Caco-2 (cell line): ENCODE measurements at regions not wholly inside any gene's neighbourhood (a gene's known extent, or its start where the extent isn't known, plus 50 kb on each side); places are given as distances from the start of the nearest gene placed in this dataset.

Experiments
- BruUV-seq: library from RNA; stranded (reverse); fragments of 400-500 nt; replicated peaks from 2 replicates; lab custom pipeline; 2021; lab: Mats Ljungman, UMichigan
- CTCF ChIA-PET: fragments of 300-600 bp; sonication (Branson Sonifier 250); formaldehyde crosslinking; loops from one replicate; lab custom pipeline; 2022; ENCODE audit warnings: antibody characterized with exemption; lab: Charles Lee
- POLR2A ChIA-PET: fragments of 300-600 bp; sonication (Branson Sonifier 250); formaldehyde crosslinking; loops from one replicate; lab custom pipeline; 2022; ENCODE audit warnings: antibody characterized with exemption; lab: Charles Lee
- DNase-seq, 2 experiments: peaks; one replicate each; pipeline versions ENCODE4 v3.0.0 to v3.0.0-alpha.2; 2020 to 2022
- H3K27me3 ChIP-seq: replicated peaks from 2 replicates; pipeline ENCODE4 v1.6.0; 2011; ENCODE audit warnings: low read length; ENCODE audit not compliant: control insufficient read depth, insufficient read depth
- H3K36me3 ChIP-seq: 2 replicates; pipeline ENCODE4 v1.5.1; 2011; ENCODE audit warnings: low read length; ENCODE audit not compliant: control insufficient read depth, insufficient read depth
- H3K4me1 ChIP-seq: fragments of 250-450 bp; sonication (Bioruptor Pico); 2 replicates; pipeline ENCODE4 v1.5.1; 2020; ENCODE audit warnings: mild to moderate bottlenecking
- H3K4me3 ChIP-seq: 2 replicates; pipeline ENCODE4 v1.5.1; 2011; ENCODE audit warnings: low read depth, mild to moderate bottlenecking, control low read depth, low read length
- H3K9me3 ChIP-seq: fragments of 250-450 bp; sonication (Bioruptor Pico); 2 replicates; pipeline ENCODE4 v1.5.1; 2020; ENCODE audit warnings: mild to moderate bottlenecking, moderate library complexity
- H3K27ac Mint-ChIP-seq: one replicate; pipeline ENCODE4 v1.8.0; 2022; ENCODE audit warnings: mixed read lengths; ENCODE audit not compliant: unreplicated experiment
- H3K27me3 Mint-ChIP-seq: one replicate; pipeline ENCODE4 v1.8.0; 2022; ENCODE audit warnings: mixed read lengths; ENCODE audit not compliant: insufficient read depth, unreplicated experiment
- H3K36me3 Mint-ChIP-seq: one replicate; pipeline ENCODE4 v1.8.0; 2022; ENCODE audit warnings: mild to moderate bottlenecking, mixed read lengths; ENCODE audit not compliant: insufficient read depth, unreplicated experiment
- H3K4me1 Mint-ChIP-seq: one replicate; pipeline ENCODE4 v1.8.0; 2022; ENCODE audit warnings: low read depth, mixed read lengths; ENCODE audit not compliant: unreplicated experiment
- H3K4me3 Mint-ChIP-seq: one replicate; pipeline ENCODE4 v1.8.0; 2022; ENCODE audit warnings: mild to moderate bottlenecking, moderate library complexity, mixed read lengths; ENCODE audit not compliant: unreplicated experiment
- H3K9me3 Mint-ChIP-seq: one replicate; pipeline ENCODE4 v1.8.0; 2022; ENCODE audit warnings: mixed read lengths; ENCODE audit not compliant: unreplicated experiment
- CTCF ChIP-seq, 2 experiments: fragments of 200-600 bp in 1 of 2; IDR thresholded peaks; 1 replicate in 1 of 2; 2 replicates in 1 of 2; pipeline versions ENCODE4 v1.5.1 to v1.8.0; 2011 to 2022; ENCODE audit warnings: antibody characterized with exemption in 1 of 2, control low read depth in 1 of 2, inconsistent platforms in 1 of 2, low read depth in 1 of 2, low read length in 1 of 2, mild to moderate bottlenecking in 1 of 2, moderate library complexity in 1 of 2; ENCODE audit not compliant: insufficient read depth in 1 of 2, severe bottlenecking in 1 of 2, unreplicated experiment in 1 of 2
- intact Hi-C: fragments of 100-400 bp; cut with micrococcal nuclease; formaldehyde crosslinking; loops from one replicate; pipeline ENCODE4 v1.10.0; 2022; ENCODE audit not compliant: unreplicated experiment

- POLR2A ChIA-PET = no interaction called here
- intact Hi-C loops = no loop called here
- Histone ChIP-seq H3K4me1 (peaks cover 26% of the 10 kb centered on the region), H3K9me3 (no peaks in the 10 kb centered on the region), H3K27me3 (no peaks in the 10 kb centered on the region), H3K36me3 (no peaks in the 10 kb centered on the region), H3K4me3 (no peak overlapping the region)
- Mint-ChIP-seq H3K9me3 (no peaks in the 10 kb centered on the region), H3K27me3 (no peaks in the 10 kb centered on the region), H3K36me3 (no peaks in the 10 kb centered on the region), H3K4me1 (peaks cover 19% of the 10 kb centered on the region), H3K4me3 (no peak overlapping the region), H3K27ac (peak overlapping the region; percentile 1)
- CTCF ChIA-PET = no interaction called here
- TF ChIP-seq CTCF (IDR thresholded peaks at IDR 0.05; ENCODE audit: insufficient read depth in 1 of 2, low read depth in 1 of 2, low read length in 1 of 2, severe bottlenecking in 1 of 2, unreplicated experiment in 1 of 2) = no peak
- DNase-seq = no peak
- BruUV-seq = no TSS peak
Measured at GRCh38 chr14:51547701-51548100, 104.0 kb upstream of the FRMD6 start.

DNA sequence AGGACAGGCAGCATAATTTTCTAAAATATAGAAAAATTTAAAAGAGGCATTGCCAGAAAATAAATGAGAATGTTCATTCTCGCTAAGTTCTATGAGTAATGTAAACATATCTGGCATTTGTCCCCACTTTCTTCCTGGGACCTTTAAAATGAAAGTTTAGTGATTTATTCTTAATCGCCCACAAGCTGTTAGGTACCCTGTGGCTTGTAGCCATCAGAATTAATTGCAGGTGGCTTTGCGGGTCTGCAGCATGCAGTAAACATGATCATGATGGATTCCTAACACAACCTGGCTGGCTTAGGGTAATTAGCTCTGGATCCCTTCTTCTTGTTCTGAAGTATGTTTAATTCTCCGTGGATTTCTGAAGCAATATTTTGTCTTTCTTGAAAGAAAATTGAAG lies 103.5 kb upstream of the FRMD6 start:
- no peaks in the 10 kb centered on the region for H3K9me3 ChIP-seq
- POLR2A ChIA-PET = no interaction called here
- intact Hi-C loops = no loop called here
- no peaks in the 10 kb centered on the region for H3K27me3 ChIP-seq
- CTCF ChIA-PET = no interaction called here
- no peak for DNase-seq
- no peak overlapping the region for H3K4me3 ChIP-seq
- Mint-ChIP-seq H3K4me3 (no peak overlapping the region), H3K36me3 (no peaks in the 10 kb centered on the region), H3K27me3 (no peaks in the 10 kb centered on the region), H3K27ac (no peak overlapping the region), H3K4me1 (peaks cover 19% of the 10 kb centered on the region), H3K9me3 (no peaks in the 10 kb centered on the region)
- no TSS peak for BruUV-seq
- H3K4me1 ChIP-seq = peaks cover 21% of the 10 kb centered on the region
- TF ChIP-seq CTCF (IDR thresholded peaks at IDR 0.05; ENCODE audit: insufficient read depth in 1 of 2, low read depth in 1 of 2, low read length in 1 of 2, severe bottlenecking in 1 of 2, unreplicated experiment in 1 of 2) = no peak
- H3K36me3 ChIP-seq = no peaks in the 10 kb centered on the region

DNA sequence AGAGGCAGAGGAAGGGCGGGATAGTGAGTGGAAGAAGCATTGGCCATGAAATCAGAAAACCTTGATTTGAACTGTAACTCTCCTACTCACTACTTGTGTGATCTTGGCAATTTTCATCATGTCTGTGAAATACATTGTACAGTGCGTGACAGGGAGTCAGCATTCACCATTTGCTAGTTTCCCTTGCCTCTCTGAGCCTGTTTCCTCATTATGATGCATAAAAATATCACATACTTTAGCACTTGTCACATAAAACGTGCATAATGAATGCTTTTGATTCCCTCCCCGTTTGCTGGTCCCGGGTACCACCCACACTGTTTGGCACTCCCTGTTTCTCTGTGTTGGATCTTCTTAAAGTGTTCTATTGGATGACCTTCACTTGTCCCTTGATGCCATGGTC lies 101.1 kb upstream of the FRMD6 start:
- POLR2A ChIA-PET = no interaction called here
- H3K4me1 ChIP-seq = peaks cover 19% of the 10 kb centered on the region
- CTCF ChIA-PET = no interaction called here

More for the DNA sequence above, 101.1 kb upstream of the FRMD6 start:
- H3K27me3 Mint-ChIP-seq = no peaks in the 10 kb centered on the region
- TF ChIP-seq CTCF (IDR thresholded peaks at IDR 0.05; ENCODE audit: insufficient read depth in 1 of 2, low read depth in 1 of 2, low read length in 1 of 2, severe bottlenecking in 1 of 2, unreplicated experiment in 1 of 2) = no peak
- no peaks in the 10 kb centered on the region for H3K9me3 Mint-ChIP-seq
- intact Hi-C loops = loop anchor here (10.0 kb wide), 2 partner anchors 224 to 266 kb away; no protein-coding TSS in a partner anchor
- H3K36me3 Mint-ChIP-seq = no peaks in the 10 kb centered on the region
- DNase-seq = no peak
- H3K4me3 Mint-ChIP-seq = no peak overlapping the region
- H3K9me3 ChIP-seq = no peaks in the 10 kb centered on the region
- no peaks in the 10 kb centered on the region for H3K27me3 ChIP-seq
- peaks cover 13% of the 10 kb centered on the region for H3K4me1 Mint-ChIP-seq
- H3K36me3 ChIP-seq = no peaks in the 10 kb centered on the region
- peak overlapping the region; percentile 77 for H3K27ac Mint-ChIP-seq
- H3K4me3 ChIP-seq = no peak overlapping the region
- BruUV-seq = no TSS peak
